ENCODE measurements at regions not wholly inside any gene's neighbourhood (a gene's known extent, or its start where the extent isn't known, plus 50 kb on each side); places are given as distances from the start of the nearest gene placed in this dataset.

GRCh38 chr17:56096026-56096810 lies 57.1 kb upstream of the ANKFN1 start:
- DNase-seq (ENCODE audit: low spot score) = no peak

- no peak for DNase-seq (ENCODE audit: low spot score)
Observed at GRCh38 chr17:56098746-56099145, 54.5 kb upstream of the ANKFN1 start.

GRCh38 chr17:56099649-56100048 lies 53.6 kb upstream of the ANKFN1 start:
- DNase-seq (ENCODE audit: low spot score) = no peak

All from GM03348 (cell line).